HFF-Myc (cell line): ENCODE measurements at regions not wholly inside any gene's neighbourhood (a gene's known extent, or its start where the extent isn't known, plus 50 kb on each side); places are given as distances from the start of the nearest gene placed in this dataset.

Source experiments
- DNase-seq: peaks from one replicate; pipeline ENCODE4 v3.0.0-alpha.2; 2011; ENCODE audit warnings: low read depth; ENCODE audit errors: extremely low read depth
- H3K4me3 ChIP-seq: replicated peaks from 2 replicates; pipeline ENCODE4 v1.5.1; 2011; ENCODE audit warnings: low read depth, mild to moderate bottlenecking, control low read depth, low read length
- TF ChIP-seq, protein P1 (sequence below): IDR thresholded peaks from 2 replicates; pipeline ENCODE4 v1.5.1; 2012; ENCODE audit warnings: mild to moderate bottlenecking, low read depth, low read length, control low read depth; ENCODE audit errors: missing control alignments

GRCh38 chr13:39941236-39941635, 285.8 kb downstream of the COG6 start:
- no peak overlapping the region for H3K4me3 ChIP-seq
- DNase-seq = no peak
- TF ChIP-seq, protein P1, sequence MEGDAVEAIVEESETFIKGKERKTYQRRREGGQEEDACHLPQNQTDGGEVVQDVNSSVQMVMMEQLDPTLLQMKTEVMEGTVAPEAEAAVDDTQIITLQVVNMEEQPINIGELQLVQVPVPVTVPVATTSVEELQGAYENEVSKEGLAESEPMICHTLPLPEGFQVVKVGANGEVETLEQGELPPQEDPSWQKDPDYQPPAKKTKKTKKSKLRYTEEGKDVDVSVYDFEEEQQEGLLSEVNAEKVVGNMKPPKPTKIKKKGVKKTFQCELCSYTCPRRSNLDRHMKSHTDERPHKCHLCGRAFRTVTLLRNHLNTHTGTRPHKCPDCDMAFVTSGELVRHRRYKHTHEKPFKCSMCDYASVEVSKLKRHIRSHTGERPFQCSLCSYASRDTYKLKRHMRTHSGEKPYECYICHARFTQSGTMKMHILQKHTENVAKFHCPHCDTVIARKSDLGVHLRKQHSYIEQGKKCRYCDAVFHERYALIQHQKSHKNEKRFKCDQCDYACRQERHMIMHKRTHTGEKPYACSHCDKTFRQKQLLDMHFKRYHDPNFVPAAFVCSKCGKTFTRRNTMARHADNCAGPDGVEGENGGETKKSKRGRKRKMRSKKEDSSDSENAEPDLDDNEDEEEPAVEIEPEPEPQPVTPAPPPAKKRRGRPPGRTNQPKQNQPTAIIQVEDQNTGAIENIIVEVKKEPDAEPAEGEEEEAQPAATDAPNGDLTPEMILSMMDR = no peak

DNA sequence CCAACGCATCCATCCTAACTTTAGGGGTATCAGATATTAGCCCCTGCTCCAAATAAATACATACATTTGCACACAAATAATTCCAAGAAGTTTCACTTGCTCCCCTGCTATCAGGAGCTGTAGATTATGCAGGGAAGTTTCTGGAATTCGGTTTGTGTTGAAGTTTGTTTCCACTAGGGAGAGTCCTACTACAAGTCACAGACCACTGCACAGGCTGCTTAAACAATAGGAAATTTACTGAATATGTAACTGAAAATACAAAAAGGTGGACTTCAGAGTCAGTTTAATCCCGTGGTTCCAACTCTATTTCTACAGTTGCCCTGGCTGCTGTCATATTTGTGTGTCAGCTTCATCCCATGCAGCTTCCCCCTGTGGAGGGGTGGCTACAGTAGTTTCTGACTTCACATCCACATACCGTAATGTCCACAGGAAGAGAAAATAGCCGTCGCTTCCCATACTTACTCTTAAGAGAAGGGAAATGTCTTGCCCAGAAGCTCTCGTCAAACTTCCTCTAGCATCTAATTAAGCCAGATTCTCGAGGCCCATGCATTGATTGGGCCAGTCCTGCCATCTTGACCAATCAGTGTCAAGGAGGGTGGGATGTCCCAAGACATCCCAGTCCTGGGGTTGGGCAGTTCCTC, 286.6 kb downstream of the COG6 start:
- TF ChIP-seq, protein P1 = no peak
- H3K4me3 ChIP-seq = no peak overlapping the region

DNA sequence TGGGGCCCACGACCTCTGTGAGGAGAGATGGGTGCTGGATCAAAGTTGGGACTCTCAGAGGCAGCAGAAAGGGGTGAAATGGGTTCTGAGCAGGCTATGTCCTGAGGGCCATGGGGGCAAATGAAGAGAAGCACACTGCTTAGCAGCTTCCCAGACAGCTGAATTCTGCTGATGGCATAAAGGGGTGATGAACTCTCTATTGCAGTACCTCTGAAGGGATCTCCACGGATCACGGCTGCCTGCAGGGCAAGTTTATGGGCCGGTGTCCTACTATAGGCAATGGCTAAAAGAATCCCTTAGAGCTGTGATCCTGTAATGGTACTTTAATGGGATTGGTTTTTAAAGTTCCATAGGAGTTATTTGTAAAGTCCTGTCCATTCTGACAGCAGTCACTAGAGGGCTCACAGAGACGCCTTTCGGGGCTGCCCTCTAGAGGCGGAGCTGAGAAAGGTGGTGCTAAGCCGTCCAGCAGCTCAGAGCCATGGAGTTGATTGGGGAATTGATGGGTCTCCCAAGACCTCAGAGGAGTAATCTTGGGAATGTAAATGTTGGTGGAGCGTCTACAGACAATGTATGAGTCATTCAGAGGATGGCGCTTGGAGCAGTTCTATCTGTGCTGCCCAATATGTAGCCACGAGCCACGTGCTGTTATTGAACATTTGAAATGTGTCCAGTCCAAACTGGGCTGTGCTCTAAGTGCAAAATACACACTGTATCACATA, 287.3 kb downstream of the COG6 start:
- H3K4me3 ChIP-seq = no peak overlapping the region
- no peak for DNase-seq
- TF ChIP-seq, protein P1 = peak; percentile 100

More for the DNA sequence above, 286.6 kb downstream of the COG6 start:
- no peak for DNase-seq

GRCh38 chr13:39943711-39944110, 288.2 kb downstream of the COG6 start:
- TF ChIP-seq, protein P1 = no peak
- no peak for DNase-seq
- H3K4me3 ChIP-seq = no peak overlapping the region

- H3K4me3 ChIP-seq = no peak overlapping the region
- no peak for DNase-seq
- TF ChIP-seq, protein P1 = no peak
Measured at GRCh38 chr13:39945226-39945625, 289.8 kb downstream of the COG6 start.

DNA sequence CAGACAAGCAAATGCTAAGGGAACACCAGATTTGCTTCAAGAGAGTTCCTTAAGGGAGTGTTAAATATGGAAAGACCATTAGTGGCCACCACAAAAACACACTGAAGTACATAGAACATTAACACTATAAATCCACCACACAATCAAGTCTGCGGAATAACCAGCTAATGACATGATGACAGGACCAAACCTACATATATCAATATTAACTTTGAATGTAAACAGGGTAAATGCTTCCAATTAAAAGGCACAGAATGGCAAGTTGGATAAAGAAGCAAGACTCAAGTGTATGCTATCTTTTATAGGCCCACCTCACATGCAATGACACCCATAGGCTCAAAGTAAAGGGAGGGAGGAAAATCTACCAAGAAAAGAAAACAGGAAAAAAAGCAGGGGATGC, 291.3 kb downstream of the COG6 start:
- no peak overlapping the region for H3K4me3 ChIP-seq
- TF ChIP-seq, protein P1 = no peak
- no peak for DNase-seq

DNA sequence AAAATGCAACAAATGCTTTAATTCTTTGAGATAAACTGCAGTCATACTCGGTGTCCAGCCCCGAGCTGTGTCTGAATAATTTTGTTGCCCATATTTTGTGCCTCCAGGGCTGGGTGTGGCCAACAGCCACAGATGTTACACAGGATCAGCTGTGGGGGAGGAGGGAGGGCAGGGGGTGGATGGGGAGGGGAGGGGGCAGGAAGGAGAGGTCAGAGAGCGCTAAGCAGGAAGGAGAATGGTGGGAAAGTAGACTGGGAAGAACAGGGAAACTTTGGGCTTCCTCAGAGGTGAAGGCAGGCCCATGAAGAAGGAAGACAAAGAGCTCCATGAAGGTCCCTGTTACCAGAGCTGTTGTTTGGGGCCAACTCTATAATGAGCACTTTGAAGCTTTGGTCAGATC, 295.8 kb downstream of the COG6 start:
- no peak overlapping the region for H3K4me3 ChIP-seq
- TF ChIP-seq, protein P1 = no peak
- no peak for DNase-seq
